ENCODE measurements at regions not wholly inside any gene's neighbourhood (a gene's known extent, or its start where the extent isn't known, plus 50 kb on each side); places are given as distances from the start of the nearest gene placed in this dataset.

GRCh38 chr2:181305301-181306123, 151.7 kb upstream of the ITGA4 start:
- no peak for DNase-seq (ENCODE audit: low spot score)

GRCh38 chr2:181306785-181307184, 150.4 kb upstream of the ITGA4 start:
- no peak for DNase-seq (ENCODE audit: low spot score)

GRCh38 chr2:181307203-181307991, 149.8 kb upstream of the ITGA4 start:
- DNase-seq (ENCODE audit: low spot score): no peak

- no peak for DNase-seq (ENCODE audit: low spot score)
Observed at GRCh38 chr2:181308766-181309515, 148.2 kb upstream of the ITGA4 start.

GRCh38 chr2:181309586-181309985, 147.6 kb upstream of the ITGA4 start:
- DNase-seq (ENCODE audit: low spot score): no peak

GRCh38 chr2:181310967-181311366, 146.2 kb upstream of the ITGA4 start:
- no peak for DNase-seq (ENCODE audit: low spot score)

GRCh38 chr2:181311837-181312236, 145.3 kb upstream of the ITGA4 start:
- no peak for DNase-seq (ENCODE audit: low spot score)

- DNase-seq (ENCODE audit: low spot score): no peak
Observed at GRCh38 chr2:181312515-181312927, 144.7 kb upstream of the ITGA4 start.

GRCh38 chr2:181313845-181314244, 143.3 kb upstream of the ITGA4 start:
- DNase-seq (ENCODE audit: low spot score): no peak

- no peak for DNase-seq (ENCODE audit: low spot score)
Observed at GRCh38 chr2:181314551-181314950, 142.6 kb upstream of the ITGA4 start.

GRCh38 chr2:181317511-181317910, 139.7 kb upstream of the ITGA4 start:
- DNase-seq (ENCODE audit: low spot score): no peak

GRCh38 chr2:181318504-181319280, 138.5 kb upstream of the ITGA4 start:
- DNase-seq (ENCODE audit: low spot score): no peak

GRCh38 chr2:181319286-181319685, 137.9 kb upstream of the ITGA4 start:
- DNase-seq (ENCODE audit: low spot score): no peak

GRCh38 chr2:181320638-181321037, 136.5 kb upstream of the ITGA4 start:
- DNase-seq (ENCODE audit: low spot score): no peak

- DNase-seq (ENCODE audit: low spot score): no peak
Observed at GRCh38 chr2:181324912-181325311, 132.3 kb upstream of the ITGA4 start.

- DNase-seq (ENCODE audit: low spot score): no peak
Observed at GRCh38 chr2:181326661-181327060, 130.5 kb upstream of the ITGA4 start.

- no peak for DNase-seq (ENCODE audit: low spot score)
Observed at GRCh38 chr2:181330286-181330685, 126.9 kb upstream of the ITGA4 start.

GRCh38 chr2:181332044-181332605, 125.1 kb upstream of the ITGA4 start:
- DNase-seq (ENCODE audit: low spot score): no peak

GRCh38 chr2:181334158-181334826, 122.9 kb upstream of the ITGA4 start:
- no peak for DNase-seq (ENCODE audit: low spot score)

- DNase-seq (ENCODE audit: low spot score): no peak
Observed at GRCh38 chr2:181340891-181341290, 116.3 kb upstream of the ITGA4 start.

All from D341Med (cell line).